ENCODE measurements at regions not wholly inside any gene's neighbourhood (a gene's known extent, or its start where the extent isn't known, plus 50 kb on each side); places are given as distances from the start of the nearest gene placed in this dataset.

DNA sequence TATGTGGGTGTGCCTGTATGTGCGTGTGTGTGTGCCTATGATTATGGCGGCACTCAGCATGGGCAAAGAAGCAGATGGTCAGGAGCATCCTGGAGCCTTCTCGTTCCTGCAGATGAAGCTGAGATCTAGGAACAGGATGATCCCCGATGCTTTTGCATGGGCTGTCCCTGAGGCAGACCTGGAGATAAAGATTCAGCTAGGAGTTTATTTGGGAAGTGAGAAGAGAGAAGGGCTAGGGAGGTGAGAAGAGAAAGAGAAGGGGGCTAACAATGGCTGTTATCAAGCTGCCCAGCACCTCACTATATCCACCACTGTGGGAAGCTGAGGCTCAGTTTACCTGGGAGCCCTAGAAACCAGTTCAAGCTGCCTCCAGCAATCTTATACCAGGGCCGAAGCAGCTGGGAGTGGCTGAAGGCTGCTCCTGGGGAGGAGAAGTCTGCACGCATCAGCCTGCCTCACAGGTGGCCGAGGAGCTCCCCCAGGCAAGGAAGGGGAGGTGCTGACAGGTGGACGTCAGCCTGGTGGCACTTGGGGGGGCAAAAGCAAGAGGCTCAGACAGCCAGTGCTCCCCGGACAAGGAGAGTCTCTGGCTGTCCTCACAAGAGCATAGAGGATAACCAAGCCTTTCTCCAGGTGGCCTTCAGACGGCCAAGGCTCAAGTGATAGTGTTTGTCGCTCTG lies 94.0 kb upstream of the IQSEC1 start:
- DNase-seq (ENCODE audit: low read depth) = no peak
- no peak overlapping the region for H3K4me3 ChIP-seq (ENCODE audit: low read depth, low read length)
- TF ChIP-seq, protein P1, sequence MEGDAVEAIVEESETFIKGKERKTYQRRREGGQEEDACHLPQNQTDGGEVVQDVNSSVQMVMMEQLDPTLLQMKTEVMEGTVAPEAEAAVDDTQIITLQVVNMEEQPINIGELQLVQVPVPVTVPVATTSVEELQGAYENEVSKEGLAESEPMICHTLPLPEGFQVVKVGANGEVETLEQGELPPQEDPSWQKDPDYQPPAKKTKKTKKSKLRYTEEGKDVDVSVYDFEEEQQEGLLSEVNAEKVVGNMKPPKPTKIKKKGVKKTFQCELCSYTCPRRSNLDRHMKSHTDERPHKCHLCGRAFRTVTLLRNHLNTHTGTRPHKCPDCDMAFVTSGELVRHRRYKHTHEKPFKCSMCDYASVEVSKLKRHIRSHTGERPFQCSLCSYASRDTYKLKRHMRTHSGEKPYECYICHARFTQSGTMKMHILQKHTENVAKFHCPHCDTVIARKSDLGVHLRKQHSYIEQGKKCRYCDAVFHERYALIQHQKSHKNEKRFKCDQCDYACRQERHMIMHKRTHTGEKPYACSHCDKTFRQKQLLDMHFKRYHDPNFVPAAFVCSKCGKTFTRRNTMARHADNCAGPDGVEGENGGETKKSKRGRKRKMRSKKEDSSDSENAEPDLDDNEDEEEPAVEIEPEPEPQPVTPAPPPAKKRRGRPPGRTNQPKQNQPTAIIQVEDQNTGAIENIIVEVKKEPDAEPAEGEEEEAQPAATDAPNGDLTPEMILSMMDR (IDR thresholded peaks at IDR 0.05; ENCODE audit: insufficient read depth, low read length) = no peak

DNA sequence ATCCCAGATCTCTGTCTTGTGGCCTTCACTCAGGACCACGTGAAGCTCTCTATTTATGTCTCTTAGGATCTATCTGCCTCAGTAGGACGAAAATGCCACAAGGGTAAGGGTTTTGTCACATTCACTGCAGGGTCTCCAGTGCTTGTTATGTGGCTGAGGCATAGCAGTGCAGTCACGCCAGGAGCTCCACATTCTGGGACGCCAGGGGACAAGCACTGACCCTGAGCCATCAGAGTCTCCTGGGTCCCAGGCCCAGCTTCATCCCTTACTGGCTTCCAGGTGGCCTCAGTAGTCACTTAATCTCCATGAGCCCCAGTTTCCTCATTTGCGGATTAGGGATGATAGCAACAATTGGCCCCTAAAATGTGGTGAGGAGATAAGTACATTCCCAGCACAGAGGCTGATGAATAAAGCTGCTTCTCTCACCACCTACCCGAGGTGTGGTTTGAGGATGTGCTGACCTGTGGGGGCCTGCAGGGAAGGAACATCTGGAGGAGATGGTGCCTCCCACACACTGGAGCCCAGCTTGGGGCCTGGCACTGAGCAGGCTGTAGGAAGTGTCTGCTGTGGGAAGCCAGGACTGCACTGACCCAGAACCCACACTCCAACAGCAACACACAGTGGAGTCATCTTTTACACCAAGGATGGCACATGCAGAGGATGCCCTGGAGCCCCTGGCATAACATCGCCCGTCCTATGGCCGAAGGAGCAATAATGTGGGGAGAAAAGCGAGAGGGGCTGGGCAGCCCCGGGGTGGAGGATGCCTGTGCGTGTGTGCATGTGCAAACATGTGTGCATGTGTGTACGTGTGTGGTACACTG lies 93.2 kb upstream of the IQSEC1 start:
- no peak for DNase-seq (ENCODE audit: low read depth)
- TF ChIP-seq, protein P1 (IDR thresholded peaks at IDR 0.05; ENCODE audit: insufficient read depth, low read length) = no peak
- H3K4me3 ChIP-seq (ENCODE audit: low read depth, low read length) = no peak overlapping the region

DNA sequence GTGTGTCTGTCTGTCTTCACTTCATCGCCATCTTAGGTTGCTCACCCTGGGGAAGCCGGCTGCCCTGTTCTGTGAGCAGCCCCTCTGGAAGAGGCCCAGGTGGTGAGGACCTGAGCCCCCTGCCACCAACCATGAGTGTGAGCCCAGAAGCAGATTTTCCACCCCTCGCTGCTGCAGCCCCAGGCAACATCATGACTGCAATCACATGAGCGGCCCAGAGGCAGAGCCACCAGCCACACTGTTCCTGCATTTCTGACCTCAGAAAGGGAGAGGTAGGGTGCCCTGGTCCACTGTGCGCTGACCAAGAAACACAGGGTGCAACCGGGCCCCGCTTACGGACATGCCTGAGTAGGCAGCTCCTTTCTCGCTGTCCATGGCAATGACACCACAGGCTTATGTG lies 92.3 kb upstream of the IQSEC1 start:
- no peak overlapping the region for H3K4me3 ChIP-seq (ENCODE audit: low read depth, low read length)
- TF ChIP-seq, protein P1 (IDR thresholded peaks at IDR 0.05; ENCODE audit: insufficient read depth, low read length) = no peak
- DNase-seq (ENCODE audit: low read depth) = no peak

DNA sequence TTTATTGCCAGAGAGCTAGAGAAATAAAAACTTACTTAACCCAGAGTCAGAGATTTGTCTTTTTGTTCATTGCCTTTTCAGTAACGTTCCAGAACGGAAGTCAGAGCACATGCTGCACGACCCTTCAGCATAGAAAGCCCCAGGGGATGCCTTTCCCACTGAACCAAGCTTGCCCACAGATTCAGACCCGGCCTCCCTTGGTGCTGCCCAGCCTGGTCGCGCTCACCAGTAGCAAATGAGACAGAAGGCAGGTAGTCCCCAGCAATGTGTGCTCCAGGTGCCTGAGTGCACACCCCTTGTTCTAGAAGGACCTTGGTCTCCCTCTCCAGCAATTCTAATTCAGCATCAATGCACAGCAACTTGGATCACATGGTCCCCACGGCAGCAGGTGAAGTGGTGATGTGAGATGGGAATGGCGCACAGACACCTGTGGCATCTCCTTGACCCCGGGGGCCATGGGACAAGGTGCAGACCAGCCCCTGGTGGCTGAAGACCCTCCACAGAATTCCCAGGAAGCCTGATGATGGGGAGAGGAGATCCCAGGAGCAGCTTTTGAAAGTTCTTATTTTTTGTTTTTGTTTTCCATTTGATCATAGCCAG lies 91.8 kb upstream of the IQSEC1 start:
- no peak for DNase-seq (ENCODE audit: low read depth)
- no peak overlapping the region for H3K4me3 ChIP-seq (ENCODE audit: low read depth, low read length)
- TF ChIP-seq, protein P1 (IDR thresholded peaks at IDR 0.05; ENCODE audit: insufficient read depth, low read length) = no peak

DNA sequence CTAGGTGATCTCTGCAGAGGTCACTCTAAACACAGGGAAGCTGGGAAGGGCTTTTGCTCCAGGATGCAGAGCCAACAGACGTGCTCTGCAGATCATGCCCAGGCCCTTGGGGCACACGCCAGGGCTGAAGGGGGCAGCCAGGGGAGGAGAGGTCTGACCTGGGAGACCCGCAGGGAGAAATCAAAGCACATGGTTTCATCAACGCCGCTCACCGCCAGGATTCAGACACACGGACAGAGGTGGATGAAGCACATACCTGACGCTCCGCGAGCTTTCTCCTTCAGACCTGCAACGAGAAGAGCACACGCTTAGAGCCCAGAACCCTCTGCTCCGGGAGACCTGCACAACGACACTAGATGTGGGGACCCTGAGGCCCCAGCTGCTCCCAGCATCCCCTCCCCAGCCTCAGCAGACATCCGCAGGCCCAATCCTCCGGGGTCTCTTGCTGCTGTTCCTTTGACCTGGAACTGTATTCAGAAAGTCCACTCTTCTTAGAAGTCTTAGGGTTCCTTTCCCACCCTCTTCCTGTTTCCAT lies 90.7 kb upstream of the IQSEC1 start:
- DNase-seq (ENCODE audit: low read depth) = no peak
- no peak overlapping the region for H3K4me3 ChIP-seq (ENCODE audit: low read depth, low read length)
- TF ChIP-seq, protein P1 (IDR thresholded peaks at IDR 0.05; ENCODE audit: insufficient read depth, low read length) = no peak

DNA sequence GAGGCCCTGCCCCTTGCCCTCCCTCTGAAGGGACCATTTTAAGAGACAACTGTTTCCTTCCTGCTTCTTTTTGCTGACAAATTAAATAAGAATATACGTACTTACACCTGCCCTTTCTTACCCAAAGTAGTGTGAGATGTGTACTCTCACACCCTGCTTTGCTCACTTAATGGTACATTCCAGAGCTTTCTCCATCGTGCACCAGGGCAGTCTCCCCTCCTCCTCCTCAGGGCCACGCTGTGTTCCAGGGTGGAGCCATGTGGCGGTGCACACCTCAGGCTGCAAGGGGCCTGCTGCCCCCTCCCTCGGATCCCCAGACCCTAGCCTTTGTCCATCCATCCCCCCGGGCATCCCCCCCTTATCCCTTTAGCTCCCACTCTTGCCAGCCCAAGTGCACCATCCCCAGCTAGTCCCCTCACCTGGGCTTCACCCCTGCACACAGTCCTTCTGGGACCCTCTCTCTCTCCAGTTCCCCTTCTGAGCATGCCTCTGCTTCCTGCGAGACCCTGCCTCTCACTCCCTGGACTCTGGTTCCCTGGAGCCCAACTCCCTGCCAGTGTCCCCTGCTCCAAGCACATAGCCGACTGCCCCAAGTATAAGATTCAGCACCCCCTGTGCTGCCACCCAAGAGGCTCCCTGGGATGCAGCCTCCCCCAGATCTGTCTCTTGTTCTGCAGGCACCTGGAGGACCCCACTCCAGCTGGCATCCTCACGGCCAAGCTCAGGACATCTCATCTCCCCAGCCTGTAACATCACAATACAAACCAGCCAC lies 89.5 kb upstream of the IQSEC1 start:
- TF ChIP-seq, protein P1 (IDR thresholded peaks at IDR 0.05; ENCODE audit: insufficient read depth, low read length) = no peak
- no peak for DNase-seq (ENCODE audit: low read depth)
- H3K4me3 ChIP-seq (ENCODE audit: low read depth, low read length) = no peak overlapping the region

Measured in fibroblast of the aortic adventitia (primary cell).